MM.1S (cell line): ENCODE measurements at regions not wholly inside any gene's neighbourhood (a gene's known extent, or its start where the extent isn't known, plus 50 kb on each side); places are given as distances from the start of the nearest gene placed in this dataset.

ENCODE experiments used
- CTCF ChIP-seq: fragments of 300-600 bp; sonication (generic); IDR thresholded peaks from 2 replicates; pipeline ENCODE4 v1.5.1; 2016; ENCODE audit warnings: antibody characterized with exemption, low read length, mixed read lengths
- EZH2 ChIP-seq: fragments of 300-600 bp; sonication (generic); optimal IDR thresholded peaks from 2 replicates; pipeline ENCODE3; 2017; ENCODE audit warnings: low read depth, mild to moderate bottlenecking, antibody characterized with exemption, low read length, mixed read lengths
- EZH2phosphoT487 ChIP-seq: fragments of 300-600 bp; sonication (generic); IDR thresholded peaks from 2 replicates; pipeline ENCODE4 v1.6.1; 2018; ENCODE audit warnings: antibody characterized with exemption, low read length

GRCh38 chr14:104472073-104472472 is 107.5 kb upstream of the C14orf180 start:
- TF ChIP-seq CTCF = no peak
- no peak for TF ChIP-seq EZH2
- TF ChIP-seq EZH2phosphoT487 = no peak
